HEK293T (cell line): ENCODE measurements at regions not wholly inside any gene's neighbourhood (a gene's known extent, or its start where the extent isn't known, plus 50 kb on each side); places are given as distances from the start of the nearest gene placed in this dataset.
"Not testable (repeated sequence)": the region's sequence is repeated elsewhere in the genome, so short reads cannot be mapped to it uniquely, and the experiment has no call there.

Source experiments
- CTCF ChIA-PET: fragments of 350-600 bp; formaldehyde crosslinking; extraction: SDS; loops from one replicate; lab custom pipeline; 2021; ENCODE audit warnings: antibody characterized with exemption, inconsistent platforms; lab: Yijun Ruan, JAX
- POLR2A ChIA-PET: fragments of 350-600 bp; formaldehyde crosslinking; extraction: SDS; loops from one replicate; lab custom pipeline; 2020; ENCODE audit warnings: antibody characterized with exemption, inconsistent platforms; lab: Yijun Ruan, JAX
- DNase-seq: peaks from one replicate; pipeline ENCODE4 v3.0.0; 2012; ENCODE audit warnings: mixed read lengths; ENCODE audit errors: extremely low spot score
- ARNT ChIP-seq: fragments of 450-650 bp; IDR thresholded peaks from 2 replicates; pipeline ENCODE4 v1.6.1; 2017; ENCODE audit warnings: mild to moderate bottlenecking
- BHLHE40 ChIP-seq: fragments of 450-650 bp; IDR thresholded peaks from 2 replicates; pipeline ENCODE4 v1.6.1; 2016; ENCODE audit warnings: mild to moderate bottlenecking, moderate library complexity, borderline replicate concordance
- CTBP1 ChIP-seq: fragments of 450-650 bp; IDR thresholded peaks from 2 replicates; pipeline ENCODE4 v1.6.1; 2016; ENCODE audit warnings: borderline replicate concordance
- ELF4 ChIP-seq: fragments of 450-650 bp; IDR thresholded peaks from 2 replicates; pipeline ENCODE4 v1.6.1; 2017; ENCODE audit warnings: antibody characterized with exemption
- FOXA1 ChIP-seq: fragments of 450-650 bp; IDR thresholded peaks from 2 replicates; pipeline ENCODE4 v1.6.1; 2016; ENCODE audit warnings: mild to moderate bottlenecking
- FOXK2 ChIP-seq: fragments of 450-650 bp; IDR thresholded peaks from 2 replicates; pipeline ENCODE4 v1.6.1; 2016; ENCODE audit warnings: mild to moderate bottlenecking
- FOXM1 ChIP-seq: fragments of 450-650 bp; IDR thresholded peaks from 2 replicates; pipeline ENCODE4 v1.6.1; 2017; ENCODE audit warnings: mild to moderate bottlenecking, borderline replicate concordance
- HDGF ChIP-seq: fragments of 450-650 bp; IDR thresholded peaks from 2 replicates; pipeline ENCODE4 v1.6.1; 2017; ENCODE audit warnings: antibody characterized with exemption, borderline replicate concordance
- L3MBTL2 ChIP-seq: fragments of 450-650 bp; conservative IDR thresholded peaks from 2 replicates; pipeline ENCODE4 v1.6.1; 2016; ENCODE audit warnings: mild to moderate bottlenecking
- LEF1 ChIP-seq: fragments of 450-650 bp; IDR thresholded peaks from 2 replicates; pipeline ENCODE4 v1.6.1; 2017; ENCODE audit warnings: mild to moderate bottlenecking, borderline replicate concordance
- NFRKB ChIP-seq: fragments of 450-650 bp; IDR thresholded peaks from 2 replicates; pipeline ENCODE4 v1.6.1; 2016; ENCODE audit warnings: mild to moderate bottlenecking, moderate library complexity
- SP1 ChIP-seq: fragments of 450-650 bp; IDR thresholded peaks from 2 replicates; pipeline ENCODE4 v1.6.1; 2017
- SUZ12 ChIP-seq: fragments of 450-650 bp; IDR thresholded peaks from 2 replicates; pipeline ENCODE4 v1.6.1; 2016; ENCODE audit warnings: mild to moderate bottlenecking
- TARDBP ChIP-seq: fragments of 450-650 bp; IDR thresholded peaks from 2 replicates; pipeline ENCODE4 v1.6.1; 2016
- ZNF384 ChIP-seq: fragments of 450-650 bp; IDR thresholded peaks from 2 replicates; pipeline ENCODE4 v1.6.1; 2016
- TF ChIP-seq, protein P1 (sequence below): fragments of 450-650 bp; IDR thresholded peaks from 2 replicates; pipeline ENCODE4 v1.6.1; 2016

DNA sequence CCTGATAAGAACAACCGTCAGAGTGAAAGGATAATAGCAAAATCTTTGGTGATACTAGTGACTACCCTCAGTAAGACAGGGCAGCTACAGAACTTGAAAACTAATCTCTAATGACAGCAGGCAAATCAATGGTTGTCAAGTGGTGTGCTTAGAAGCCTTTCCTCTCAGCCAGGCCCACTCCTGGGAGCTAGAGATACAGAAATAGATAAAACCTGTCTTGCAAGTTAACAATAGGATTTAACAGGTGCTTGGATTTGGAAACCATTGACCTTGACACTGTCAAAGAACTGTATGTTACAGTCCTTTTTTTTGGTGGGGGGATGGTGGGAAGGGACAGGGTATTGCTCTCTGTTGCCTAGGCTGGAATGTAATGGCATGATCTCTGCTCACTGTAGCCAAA, 118.6 kb downstream of the BASP1 start:
- DNase-seq = no peak
- TF ChIP-seq FOXK2 = no peak
- no peak for TF ChIP-seq ELF4
- TF ChIP-seq NFRKB = no peak
- TF ChIP-seq FOXA1 = no peak
- TF ChIP-seq SUZ12 = no peak
- TF ChIP-seq LEF1 = no peak
- TF ChIP-seq L3MBTL2 = no peak
- no peak for TF ChIP-seq ARNT
- TF ChIP-seq CTBP1 = no peak
- ChIA-PET CTCF (no interaction called here), POLR2A (no interaction called here)

DNA sequence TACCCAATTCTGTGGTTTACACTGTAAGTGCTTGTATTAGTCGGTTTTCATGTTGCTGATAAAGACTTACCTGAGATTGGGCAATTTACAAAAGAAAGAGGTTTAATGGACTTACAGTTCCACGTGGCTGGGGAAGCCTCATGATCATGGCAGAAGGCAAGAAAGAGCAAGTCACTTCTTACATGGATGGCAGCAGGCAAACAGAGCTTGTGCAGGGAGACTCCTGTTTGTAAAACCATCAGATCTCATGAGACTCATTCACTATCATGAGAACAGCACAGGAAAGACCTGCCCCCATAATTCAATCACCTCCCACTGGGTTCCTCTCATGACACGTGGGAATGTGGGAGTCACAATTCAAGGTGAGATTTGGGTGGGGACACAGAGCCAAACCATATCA, 119.3 kb downstream of the BASP1 start:
- DNase-seq, CTCF ChIA-PET, POLR2A ChIA-PET: not testable (repeated sequence)

DNA sequence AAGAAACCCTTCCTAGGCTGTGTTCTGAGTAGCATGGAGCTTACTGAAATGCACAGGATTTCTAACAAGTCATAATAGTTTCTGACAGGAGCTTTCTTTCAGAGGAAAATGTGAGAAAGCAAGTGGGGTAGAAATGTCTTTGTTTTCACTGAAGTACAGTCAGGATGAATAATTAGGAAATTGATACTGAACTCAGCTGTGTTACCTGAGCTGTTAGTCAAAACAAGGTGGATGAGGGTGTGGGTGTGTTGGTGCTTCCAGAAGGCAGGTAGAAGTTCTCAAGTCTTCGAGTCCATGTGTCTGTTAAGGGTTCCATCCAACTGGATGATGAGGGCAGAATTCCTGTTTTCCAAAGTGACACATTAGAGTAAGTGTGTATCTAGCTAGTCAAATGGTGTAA, 122.4 kb downstream of the BASP1 start:
- CTCF ChIA-PET = no interaction called here

DNA sequence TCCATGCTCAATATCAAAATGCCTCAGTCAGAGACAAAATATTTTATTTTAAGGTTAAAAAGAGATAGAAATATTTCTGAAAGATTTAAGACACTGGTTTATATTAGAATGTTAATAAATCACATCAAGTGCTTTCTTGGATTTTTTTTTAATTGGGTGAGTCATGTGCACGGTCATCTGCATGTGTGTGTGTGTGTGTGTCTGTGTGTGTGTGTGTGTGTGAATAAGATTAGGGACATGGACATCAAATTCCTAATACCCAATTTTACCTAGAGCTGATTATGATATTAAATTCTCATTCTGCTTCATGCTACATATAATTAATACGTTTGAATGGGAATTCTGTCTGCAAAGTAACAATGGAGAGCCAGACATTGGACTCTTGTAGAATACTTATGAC, 122.9 kb downstream of the BASP1 start:
- ChIA-PET POLR2A (no interaction called here), CTCF (no interaction called here)
- DNase-seq = no peak

More for the DNA sequence above, 122.4 kb downstream of the BASP1 start:
- POLR2A ChIA-PET = no interaction called here
- no peak for TF ChIP-seq FOXK2
- TF ChIP-seq, protein P1, sequence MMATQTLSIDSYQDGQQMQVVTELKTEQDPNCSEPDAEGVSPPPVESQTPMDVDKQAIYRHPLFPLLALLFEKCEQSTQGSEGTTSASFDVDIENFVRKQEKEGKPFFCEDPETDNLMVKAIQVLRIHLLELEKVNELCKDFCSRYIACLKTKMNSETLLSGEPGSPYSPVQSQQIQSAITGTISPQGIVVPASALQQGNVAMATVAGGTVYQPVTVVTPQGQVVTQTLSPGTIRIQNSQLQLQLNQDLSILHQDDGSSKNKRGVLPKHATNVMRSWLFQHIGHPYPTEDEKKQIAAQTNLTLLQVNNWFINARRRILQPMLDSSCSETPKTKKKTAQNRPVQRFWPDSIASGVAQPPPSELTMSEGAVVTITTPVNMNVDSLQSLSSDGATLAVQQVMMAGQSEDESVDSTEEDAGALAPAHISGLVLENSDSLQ = no peak
- DNase-seq = no peak

DNA sequence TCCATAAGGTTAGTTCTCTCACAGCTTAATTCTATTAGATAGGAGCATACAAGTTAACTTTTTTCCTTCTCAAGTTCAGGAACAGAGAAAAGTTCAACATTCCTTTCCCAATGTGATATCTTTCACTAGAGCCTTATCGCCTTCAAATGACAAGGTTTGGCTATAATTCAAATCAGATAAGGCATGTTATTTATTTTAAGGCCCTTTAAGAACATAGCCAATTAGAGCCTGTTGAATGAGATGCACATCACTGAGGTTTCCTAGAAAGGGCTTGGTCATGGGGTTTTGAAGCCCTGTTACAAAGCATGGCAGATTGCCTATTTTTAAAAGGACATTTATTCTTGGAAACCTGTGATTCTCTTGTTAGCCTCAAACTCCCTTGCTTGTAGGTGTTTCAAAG, 123.4 kb downstream of the BASP1 start:
- ChIA-PET CTCF (no interaction called here), POLR2A (no interaction called here)
- no peak for TF ChIP-seq SP1
- DNase-seq = no peak

More for the DNA sequence above, 122.9 kb downstream of the BASP1 start:
- TF ChIP-seq ARNT (no peak), SUZ12 (no peak), LEF1 (no peak), ELF4 (no peak), SP1 (no peak), ZNF384 (no peak), FOXM1 (no peak), NFRKB (no peak), HDGF (no peak), L3MBTL2 (no peak), CTBP1 (no peak), TARDBP (no peak), BHLHE40 (no peak), FOXK2 (no peak), FOXA1 (no peak)
- TF ChIP-seq, protein P1 = no peak

DNA sequence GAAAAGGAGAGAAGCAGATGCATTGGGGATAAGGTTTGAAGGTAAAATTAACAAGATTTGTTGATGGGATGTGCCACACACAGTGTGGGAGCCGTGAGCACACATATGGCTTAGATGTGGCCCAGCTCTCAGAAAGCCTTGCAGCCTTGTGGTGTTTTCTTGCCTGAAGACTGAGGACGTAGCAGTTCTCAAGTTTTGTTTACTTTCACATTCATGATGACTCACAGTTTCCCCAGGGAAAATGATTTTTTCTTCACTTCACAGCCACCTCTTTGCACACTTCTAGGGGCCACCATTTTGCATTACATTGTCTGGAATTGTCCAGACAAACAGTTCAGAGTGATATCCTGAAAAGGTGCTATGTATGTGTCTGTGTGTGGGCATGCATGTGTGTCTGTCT, 126.2 kb downstream of the BASP1 start:
- no peak for DNase-seq
- POLR2A ChIA-PET = no interaction called here
- CTCF ChIA-PET = interaction anchor here (0.6 kb wide), 1 partner anchor 28 kb away, joined by 3 read pairs; no protein-coding TSS in a partner anchor
- TF ChIP-seq FOXM1 = no peak

DNA sequence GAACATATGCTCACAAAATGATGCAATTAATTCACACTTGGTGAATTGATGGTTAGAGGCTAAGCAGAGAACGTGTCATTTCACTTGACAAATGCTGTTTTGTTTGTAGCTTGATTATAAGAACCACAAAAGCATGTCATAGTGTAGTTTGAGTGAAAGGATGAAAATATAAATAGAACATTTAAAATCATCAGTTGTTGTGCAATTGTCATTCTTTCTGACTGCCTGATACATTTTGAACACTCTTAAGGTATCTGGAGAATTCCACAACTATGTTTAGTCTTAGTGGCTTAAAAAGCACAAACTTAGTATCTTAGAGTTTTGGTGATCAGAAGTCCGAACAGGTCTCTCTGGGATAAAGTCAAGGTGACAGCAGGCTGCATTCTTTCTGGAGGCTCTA, 129.4 kb downstream of the BASP1 start:
- no peak for TF ChIP-seq LEF1
- no peak for TF ChIP-seq ZNF384
- no peak for TF ChIP-seq ARNT
- TF ChIP-seq BHLHE40 = no peak
- TF ChIP-seq, protein P1 = no peak
- TF ChIP-seq NFRKB = no peak
- POLR2A ChIA-PET = no interaction called here

DNA sequence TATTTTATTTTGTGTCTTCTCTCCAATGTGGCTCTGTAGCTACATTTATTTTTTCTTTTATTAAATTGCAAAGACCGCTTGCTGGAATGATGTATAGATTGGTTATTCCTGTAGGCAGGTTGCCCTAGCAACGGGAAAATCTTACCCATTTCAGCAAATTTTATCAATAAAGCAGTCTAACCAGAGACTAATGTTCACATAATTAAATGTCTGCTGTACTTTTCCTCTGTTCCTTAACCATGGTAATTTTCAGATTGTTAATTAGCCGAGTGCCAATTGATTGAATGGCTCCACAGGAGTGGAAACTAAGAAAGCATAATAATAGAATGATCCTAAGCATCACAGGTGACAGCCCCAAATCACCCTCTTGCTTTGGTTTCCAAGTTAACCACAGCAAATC, 134.8 kb downstream of the BASP1 start:
- ChIA-PET CTCF (no interaction called here), POLR2A (no interaction called here)
- TF ChIP-seq LEF1 = no peak
- no peak for TF ChIP-seq FOXK2
- TF ChIP-seq L3MBTL2 = no peak
- no peak for TF ChIP-seq ARNT
- no peak for TF ChIP-seq SUZ12
- TF ChIP-seq ELF4 = no peak
- TF ChIP-seq NFRKB = no peak
- no peak for TF ChIP-seq FOXA1
- TF ChIP-seq HDGF = no peak
- no peak for TF ChIP-seq TARDBP
- no peak for TF ChIP-seq ZNF384
- TF ChIP-seq BHLHE40 = no peak
- TF ChIP-seq, protein P1 = no peak
- TF ChIP-seq FOXM1 = no peak
- TF ChIP-seq SP1 = no peak
- no peak for TF ChIP-seq CTBP1
- DNase-seq = no peak

More for the DNA sequence above, 129.4 kb downstream of the BASP1 start:
- CTCF ChIA-PET = no interaction called here
- no peak for DNase-seq
